Suppressor macrophage treated with lipopolysaccharide for 1 hour (primary cell): ENCODE measurements at regions not wholly inside any gene's neighbourhood (a gene's known extent, or its start where the extent isn't known, plus 50 kb on each side); places are given as distances from the start of the nearest gene placed in this dataset.
"Not testable (repeated sequence)": the region's sequence is repeated elsewhere in the genome, so short reads cannot be mapped to it uniquely, and the experiment has no call there.

ENCODE experiments used
- DNase-seq, 3 donors: peaks; one replicate each; pipeline ENCODE4 v3.0.0-alpha.2; 2020 to 2022

DNA sequence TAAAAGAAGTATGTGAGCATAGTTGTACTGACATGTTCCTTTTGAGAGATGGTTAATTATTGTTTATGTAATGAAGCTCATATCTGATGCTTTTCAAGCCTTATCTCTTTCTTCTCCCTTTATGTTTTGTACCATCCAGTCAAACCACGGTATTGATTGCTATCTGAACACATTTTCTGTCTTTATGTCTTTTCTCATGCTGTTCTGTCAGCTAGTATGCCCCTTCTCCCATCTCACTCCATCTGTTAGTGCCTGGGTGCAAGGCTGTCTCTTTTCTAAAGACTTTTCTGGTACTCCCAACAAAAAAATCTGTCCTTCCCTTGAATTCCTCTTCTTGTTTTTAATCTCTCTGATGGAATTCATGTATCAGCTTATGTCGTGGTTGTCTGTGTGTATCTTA lies 883.8 kb upstream of the IGFBP7 start:
- DNase-seq: no peak

DNA sequence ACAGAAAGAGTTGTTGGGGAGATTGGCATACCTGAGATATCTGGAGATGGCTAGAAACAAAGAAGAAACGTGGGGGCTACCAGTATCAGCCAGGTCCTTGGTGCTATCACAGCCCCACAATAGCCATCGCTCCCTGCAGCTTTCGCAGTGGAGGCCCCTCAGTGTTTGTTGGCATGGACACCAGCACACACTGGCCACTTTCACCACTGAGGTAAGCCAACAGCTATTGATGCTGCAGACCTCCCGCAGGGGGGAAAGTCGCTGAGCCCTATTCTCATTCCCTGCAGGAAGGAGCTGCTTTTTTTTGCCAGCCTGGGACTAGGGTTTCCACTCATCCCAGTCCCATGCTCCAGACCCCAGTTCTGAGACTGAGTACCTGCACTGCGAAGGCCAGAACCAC lies 879.2 kb upstream of the IGFBP7 start:
- DNase-seq: no peak

DNA sequence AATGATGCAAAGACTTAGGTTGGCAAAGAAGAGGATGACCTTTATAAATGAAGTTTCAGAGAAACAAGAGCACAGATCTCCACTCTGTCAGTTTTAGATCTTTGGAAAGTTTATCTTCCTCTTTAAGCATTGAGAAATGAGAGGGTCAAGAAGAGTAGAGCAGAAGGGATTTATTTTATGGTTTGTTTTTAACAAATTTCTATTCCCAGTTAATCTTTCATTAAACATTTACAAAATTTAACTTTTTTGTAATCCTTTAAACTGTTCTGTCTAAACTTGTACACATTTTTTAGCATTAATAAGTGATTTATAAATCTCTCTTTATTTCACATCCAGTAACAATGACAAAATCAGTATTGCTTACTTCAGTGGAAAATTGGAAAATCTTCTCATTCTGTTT lies 875.0 kb upstream of the IGFBP7 start:
- no peak for DNase-seq

DNA sequence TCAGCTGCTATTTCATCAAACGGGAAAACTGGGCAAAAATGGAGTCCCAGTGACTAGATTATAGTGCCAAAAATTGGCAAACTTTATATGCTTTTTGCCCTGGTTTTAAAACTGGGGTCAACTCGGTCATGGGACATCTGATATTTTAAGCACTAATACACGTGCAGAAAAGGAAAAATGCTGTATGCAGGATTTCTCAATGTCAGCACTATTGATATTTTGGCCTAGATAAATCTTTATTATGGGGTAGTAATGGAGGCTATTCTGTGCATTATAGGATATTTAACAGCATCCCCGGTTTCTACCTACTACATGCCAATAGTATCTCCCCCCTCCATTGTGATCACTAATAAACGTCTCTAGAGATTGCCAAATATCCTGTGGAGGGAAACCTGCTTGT lies 870.9 kb upstream of the IGFBP7 start:
- DNase-seq: no peak

DNA sequence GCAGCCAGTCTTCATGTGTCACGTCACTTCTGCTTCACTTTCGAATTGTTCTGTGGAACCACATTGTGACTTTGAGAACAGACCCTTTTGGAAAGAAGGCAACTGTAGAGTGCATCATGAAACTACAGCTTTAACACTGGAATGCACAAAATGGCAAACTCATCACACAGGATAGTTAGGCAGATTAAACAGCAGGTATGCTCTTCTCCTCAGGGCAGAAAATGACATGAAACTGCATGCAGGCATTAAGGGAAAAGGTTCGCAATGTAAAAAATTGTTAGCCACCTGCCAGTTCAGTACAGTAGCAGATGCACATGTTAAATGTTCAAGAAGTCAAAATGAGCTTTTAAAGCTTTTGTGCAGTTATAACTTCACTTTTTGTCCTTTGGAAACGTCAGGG lies 864.6 kb upstream of the IGFBP7 start:
- no peak for DNase-seq

DNA sequence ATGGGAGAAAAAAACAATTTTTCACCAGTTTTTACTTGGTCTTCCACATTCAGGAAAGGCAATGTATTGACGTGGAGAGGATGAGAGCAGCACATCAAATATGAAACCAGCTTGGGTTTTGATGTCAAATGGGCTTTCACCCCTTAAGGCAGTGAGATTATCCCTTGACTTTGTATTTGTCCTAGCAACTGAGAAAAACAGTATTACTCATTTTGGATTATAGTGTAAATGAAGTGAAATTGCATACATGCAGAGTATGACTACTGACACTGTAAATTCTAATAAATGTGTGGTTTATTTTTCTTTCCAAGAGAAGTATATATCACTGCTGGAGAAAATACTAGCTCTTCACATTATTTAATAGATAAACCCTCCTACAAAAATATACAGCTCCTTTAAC lies 863.6 kb upstream of the IGFBP7 start:
- no peak for DNase-seq

DNA sequence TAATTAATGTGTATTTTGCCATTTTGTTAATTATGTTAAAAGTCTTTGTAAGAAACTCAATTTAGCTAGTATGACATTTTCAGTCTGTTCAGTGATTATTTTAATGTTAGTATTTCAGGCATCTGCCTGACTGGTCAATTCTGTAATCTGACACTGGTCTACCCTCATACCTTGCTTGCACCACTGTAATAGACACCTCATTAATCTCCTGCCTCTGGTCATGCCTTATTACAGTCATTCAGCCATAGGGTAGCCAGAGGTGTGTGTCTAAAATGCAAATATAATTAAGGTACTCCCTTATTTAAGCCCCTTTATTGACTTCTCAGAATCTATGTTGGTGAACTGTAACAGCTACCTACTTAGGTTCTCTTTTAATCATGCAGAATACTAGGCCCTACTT lies 861.1 kb upstream of the IGFBP7 start:
- no peak for DNase-seq

DNA sequence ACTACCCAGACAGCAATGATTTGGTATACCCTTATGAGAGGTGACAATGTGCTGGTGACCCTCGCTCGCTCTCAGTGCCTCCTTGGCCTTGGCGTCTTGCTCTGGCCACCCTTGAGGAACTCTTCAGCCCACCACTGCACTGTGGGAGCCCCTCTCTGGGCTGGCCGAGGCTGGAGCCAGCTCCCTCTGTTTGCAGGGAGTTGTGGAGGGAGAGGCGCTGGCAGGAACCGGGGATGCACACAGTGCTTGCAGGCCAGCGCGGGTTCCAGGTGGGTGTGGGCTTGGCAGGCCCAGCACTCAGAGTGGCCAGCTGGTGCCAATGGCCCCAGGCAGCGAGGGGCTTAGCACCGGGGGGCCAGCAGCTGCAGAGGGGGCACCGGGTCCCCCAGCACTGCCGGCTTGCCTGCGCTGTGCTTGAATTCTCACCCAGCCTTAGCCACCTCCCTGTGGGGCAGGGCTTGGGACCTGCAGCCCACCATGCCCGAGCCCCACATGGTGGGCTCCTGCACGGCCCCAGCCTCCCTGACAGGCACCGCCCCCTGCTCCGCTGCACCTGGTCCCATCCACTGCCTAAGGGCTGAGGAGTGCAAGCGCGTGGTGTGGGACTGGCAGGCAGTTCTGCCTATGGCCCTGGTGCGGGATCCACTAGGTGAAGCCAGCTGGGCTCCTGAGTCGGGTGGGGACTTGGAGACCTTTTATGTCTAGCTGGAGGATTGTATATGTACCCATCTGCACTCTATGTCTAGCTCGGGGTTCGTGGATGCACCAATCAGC lies 857.0 kb upstream of the IGFBP7 start:
- DNase-seq: no peak

DNA sequence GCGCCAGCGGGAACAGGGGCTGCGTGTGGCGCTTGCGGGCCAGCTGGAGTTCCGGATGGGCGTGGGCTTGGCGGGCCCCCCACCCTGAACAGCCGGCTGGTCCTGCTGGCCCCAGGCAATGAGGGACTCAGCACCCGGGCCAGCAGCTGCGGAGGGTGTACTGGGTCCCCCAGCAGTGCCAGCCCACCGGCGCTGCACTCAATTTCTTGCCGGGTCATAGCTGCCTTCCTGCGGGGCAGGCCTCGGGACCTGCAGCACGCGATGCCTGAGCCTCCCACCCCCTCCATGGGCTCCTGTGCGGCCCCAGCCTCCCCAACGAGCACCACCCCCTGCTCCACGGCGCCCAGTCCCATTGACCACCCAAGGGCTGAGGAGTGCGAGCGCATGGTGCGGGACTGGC lies 855.2 kb upstream of the IGFBP7 start:
- DNase-seq: not testable (repeated sequence)

DNA sequence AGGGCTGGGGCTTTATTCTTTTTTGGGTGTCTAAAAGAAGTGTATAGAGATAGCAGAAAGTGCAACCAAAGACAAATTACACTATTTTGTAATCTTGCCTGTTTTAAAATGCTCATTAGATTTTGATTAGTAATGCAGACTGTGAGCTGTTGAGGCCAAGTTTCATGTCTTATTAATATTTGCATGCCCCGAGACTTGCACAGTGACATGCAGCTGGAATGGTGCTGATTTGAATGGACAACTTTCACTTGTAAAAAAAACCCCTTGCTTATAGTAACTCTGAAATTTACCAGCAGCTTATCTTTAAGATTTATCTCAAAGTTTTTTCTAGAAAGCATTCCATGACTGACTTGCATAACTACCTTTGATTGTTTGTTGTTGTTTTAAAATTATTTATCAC lies 835.1 kb upstream of the IGFBP7 start:
- no peak for DNase-seq

DNA sequence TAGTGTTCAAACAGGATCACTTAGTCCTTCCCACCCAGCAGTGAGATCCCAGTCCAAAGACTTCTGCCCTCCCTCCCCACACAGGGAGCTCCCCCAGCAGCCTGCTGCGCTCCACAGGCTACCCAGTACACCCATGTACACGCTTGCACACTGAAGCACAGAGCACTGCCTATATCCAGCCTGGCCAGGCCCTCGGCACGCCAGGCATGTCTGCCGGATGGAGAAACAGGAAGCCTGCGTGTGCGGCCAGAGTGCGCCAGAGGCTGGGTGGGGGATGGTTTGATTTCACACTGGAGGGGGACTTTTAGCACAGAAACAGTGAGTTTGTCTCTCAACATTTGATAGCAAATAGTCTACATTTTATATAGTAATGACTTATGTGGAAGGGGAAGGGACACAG lies 833.5 kb upstream of the IGFBP7 start:
- DNase-seq: no peak

DNA sequence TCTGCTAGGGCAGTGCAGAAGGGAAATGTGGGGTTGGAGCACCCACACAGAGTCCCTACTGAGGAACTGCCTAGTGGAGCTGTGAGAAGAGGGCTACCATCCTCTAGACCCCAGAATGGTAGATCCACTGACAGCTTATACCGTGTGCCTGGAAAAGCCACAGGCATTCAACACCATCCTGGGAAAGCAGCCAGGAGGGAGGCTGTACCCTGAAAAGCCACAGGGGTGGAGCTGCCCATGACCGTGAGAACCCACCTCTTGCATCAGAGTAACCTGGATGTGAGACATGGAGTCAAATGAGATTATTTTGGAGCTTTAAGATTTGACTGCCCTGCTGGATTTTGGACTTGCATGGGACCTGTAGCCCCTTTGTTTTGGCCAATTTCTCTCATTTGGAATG lies 827.1 kb upstream of the IGFBP7 start:
- DNase-seq: not testable (repeated sequence)

DNA sequence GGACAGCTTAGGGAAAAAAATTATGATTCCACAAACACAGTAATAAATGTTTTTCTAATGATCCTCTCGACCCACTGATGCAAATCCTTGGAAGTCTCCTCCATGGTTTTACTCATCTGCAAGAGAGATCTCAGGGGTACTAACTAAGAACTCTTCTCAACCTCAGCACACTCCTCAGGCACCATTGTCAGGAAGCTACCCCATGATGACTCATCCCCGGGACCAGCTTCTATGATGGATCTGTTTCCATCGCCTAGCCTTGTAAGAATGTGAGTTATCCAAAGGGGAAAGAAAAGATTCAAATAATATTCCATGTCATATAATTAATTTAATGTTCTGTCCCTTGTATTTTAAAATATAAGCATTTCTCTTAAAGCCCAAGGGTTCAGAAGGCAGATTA lies 816.1 kb upstream of the IGFBP7 start:
- DNase-seq: no peak

DNA sequence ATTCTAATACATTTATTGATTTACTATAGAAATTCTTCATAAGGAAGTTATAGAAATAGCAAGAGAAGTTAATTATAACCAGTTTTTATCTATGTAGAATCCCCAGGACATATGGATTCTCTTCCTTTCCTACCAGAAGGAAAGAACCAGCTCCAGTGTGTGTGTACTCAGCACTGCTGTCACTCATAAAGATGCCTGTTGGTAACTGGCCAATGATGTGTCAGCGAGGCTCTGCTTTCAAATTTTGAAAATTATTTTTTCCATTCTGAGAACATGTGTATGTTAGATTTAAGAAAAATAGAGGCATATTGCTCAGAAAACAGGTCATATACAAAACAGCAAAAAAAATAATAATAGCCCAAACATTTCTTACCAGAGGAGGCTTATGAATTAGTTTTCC lies 814.8 kb upstream of the IGFBP7 start:
- DNase-seq: no peak

DNA sequence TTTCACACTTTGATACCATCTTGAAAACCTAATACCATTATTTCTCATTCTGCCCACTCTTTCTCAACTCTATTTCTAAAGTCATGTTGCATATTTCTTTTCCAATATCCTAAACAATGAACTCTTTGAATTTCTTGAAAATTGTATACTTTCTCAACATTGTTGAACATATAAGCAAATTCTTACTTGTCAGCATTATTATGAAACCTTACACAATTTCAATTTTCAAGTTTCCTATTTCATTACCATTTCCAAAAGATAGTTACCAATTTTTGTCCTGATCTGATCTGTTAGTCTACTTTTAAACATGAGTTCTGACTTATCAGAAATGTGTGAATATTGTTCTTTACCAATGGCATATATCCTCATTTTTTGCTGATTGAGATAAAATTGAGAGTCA lies 806.3 kb upstream of the IGFBP7 start:
- no peak for DNase-seq

DNA sequence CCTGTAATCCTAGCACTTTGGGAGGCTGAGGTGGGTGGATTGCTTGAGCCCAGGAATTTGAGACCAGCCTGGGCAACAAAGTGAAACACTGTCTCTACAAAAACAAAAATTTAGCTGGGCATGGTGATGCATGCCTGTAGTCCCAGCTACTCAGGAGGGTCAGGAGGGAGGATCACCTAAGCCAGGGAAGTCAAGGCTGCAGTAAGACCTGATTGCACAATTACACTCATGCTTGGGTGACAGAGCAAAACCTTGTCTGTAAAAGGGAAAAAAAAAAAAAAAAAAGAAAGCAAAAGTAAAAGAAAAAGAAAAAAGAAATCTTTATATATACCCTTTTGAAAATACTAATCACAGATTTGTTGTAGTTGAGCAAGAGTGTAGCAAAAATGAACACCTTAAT lies 801.0 kb upstream of the IGFBP7 start:
- no peak for DNase-seq

DNA sequence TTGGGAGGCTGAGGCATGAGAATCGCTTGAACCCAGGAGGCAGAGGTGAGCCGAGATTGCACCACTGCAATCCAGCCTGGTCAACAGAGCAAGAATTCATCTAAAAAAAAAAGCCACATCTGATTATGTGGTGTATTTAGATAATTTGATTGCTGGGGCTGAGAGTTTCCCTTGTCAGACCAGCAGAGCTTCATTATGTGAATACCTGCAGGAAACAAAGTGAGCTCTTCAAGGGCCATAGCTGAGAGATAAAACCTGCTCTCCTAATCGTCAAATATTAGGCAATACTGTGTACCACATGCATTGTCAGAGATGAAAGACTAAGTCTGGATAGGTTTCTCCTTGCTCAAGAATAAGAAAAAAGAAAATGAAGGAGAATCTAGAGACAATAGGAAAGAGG lies 800.0 kb upstream of the IGFBP7 start:
- no peak for DNase-seq

DNA sequence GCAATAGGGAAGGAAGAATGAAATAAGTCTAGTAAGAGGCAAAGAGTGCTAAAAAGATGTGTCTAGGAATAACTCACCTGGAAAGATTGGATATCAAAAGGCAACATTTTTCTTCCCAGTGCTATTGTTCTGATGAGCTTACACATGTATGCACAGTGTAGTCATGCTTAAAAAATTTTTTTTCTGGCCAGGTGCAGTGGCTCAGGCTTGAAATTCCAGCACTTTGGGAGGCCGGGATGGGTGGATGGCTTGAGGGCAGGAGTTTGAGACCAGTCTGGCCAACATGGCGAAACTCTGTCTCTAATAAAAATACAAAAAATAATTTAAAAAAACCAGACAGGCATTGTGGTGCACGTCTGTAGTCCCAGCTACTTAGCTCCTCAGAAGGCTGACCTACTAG lies 795.8 kb upstream of the IGFBP7 start:
- DNase-seq: no peak

DNA sequence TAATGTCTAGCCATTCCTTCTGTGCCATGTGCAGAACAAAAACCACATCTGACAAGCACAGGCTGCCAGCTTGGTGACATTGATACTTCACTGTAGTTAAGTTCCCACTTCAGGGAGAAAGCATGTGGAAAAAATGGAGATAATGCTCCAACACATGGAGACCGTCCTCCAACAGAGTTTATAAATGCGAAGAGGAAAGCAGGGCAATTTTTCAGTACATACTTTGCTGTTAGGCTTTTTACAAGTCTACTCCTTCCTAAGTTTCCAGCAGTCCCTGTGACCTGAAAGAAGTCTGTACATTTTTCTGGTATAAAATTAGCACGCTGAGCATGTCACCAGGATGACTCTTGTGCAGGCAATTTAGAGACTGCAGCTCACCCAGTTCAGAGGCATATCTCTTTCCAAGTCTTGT lies 766.9 kb upstream of the IGFBP7 start:
- peak in 1 of 3 donors; percentile 9 for DNase-seq

DNA sequence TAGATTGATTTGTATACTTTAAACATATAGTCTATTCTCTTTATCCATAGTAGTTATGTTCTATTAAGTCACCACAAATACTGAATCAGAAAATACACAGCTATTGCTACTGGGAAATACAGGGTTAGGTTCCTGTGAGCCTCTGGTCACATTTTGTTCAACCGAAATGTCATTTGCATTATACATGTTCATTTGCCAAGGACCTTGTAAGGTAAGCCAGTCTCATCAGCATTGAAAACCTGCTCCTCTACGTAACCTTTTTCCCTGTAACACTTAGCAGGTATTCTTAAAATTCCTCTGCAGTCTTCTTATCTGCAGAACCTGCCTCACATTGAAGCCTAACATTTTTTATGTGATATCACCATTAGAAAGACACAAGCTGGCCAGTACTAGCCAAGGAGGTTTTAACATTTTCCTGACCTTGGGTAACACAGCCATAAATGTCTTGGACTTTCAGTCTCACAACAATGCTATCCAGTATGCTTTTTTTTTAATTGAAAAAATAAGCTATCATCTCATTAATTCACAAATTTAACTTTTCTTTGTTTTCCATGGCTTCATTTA lies 765.7 kb upstream of the IGFBP7 start:
- peak in 1 of 3 donors; percentile 5 for DNase-seq

DNA sequence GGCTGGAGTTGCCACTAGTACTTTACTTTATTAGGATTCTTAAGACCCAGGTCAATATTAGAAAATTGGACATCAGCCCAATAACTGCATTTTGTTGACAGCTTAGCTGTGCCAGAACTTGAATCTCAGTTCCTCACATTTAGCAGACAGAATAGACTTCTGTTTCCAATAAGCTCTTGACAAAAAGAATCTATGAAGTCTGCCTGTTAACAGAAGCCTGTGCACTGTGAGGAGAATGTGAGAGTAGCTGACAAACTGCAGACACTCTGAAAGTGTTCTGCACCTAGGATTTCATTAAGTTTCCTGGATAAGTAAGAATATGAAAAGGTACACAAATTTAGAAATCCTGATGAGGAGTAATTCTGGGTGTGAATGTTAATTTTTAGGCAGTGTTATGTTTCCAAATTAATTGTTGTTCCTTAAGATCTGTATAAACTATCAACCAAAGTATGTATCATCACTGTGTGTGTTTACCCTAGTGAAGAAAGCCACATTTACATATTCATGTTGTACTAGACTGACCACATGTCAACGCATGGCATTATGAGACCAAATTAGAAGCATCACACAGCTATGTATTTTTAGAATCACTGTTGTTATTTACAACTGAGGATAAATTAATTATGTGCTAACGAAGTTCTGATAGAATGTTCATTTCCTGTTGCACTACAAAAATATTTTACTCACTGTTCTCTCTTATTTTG lies 756.4 kb upstream of the IGFBP7 start:
- peak in 1 of 3 donors; percentile 8 for DNase-seq

DNA sequence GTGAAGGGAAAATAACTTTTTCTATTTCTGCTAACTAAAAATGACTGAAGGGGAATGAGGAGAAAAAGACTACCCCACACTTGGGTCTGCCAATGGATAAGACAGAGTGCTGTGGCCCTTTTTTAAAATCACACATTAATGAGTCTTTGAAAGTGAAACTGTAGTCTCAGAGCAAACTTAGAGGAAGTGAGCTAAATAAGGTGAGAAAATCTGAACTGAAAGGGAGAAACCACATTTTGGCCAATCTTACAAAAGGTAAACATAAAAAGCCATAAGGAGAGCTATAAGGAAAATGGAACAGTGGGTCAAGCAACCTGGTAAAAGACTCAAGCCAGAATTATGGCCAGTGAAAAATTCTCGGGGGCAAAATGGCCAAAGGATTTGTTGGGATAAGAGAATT lies 755.1 kb upstream of the IGFBP7 start:
- peak in 1 of 3 donors; percentile 2 for DNase-seq

DNA sequence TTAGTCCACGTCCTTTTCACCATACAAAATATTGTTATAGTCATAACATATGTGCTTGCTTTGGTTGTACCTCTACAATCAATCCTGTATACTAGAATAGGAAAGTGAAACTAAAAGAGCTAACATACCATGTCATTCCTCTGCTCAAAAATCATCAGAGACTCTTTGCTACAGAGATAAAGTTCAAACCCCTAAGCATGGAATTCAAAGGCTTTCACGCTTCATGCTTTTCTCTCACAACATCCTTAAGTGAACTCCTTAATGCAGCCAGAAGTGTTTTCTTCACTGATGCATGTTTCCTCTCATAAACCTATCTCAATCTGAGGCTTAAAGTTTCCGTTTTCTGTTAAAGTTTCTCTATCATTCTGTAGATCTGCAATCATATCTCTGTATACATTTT lies 744.6 kb upstream of the IGFBP7 start:
- DNase-seq: no peak

DNA sequence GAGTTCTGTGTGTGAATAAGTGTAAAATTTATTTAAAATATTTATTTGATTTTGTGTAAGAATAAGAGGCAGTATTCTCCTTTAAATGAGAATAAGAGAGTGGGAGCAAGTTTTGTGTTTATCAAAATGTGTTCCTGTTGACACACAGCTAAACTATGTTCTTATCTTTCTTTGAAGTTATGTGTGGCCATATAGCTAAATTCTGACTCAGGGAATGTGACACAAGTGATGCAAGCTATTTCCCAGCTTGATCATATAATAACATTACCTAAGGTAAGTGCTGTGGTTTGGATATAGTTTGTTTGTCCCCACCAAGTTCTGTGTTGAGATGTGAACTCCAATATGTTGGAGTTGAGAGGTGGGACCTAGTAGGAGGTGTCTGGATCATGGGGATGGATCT lies 740.0 kb upstream of the IGFBP7 start:
- no peak for DNase-seq
